ENCODE measurements at regions not wholly inside any gene's neighbourhood (a gene's known extent, or its start where the extent isn't known, plus 50 kb on each side); places are given as distances from the start of the nearest gene placed in this dataset.

DNA sequence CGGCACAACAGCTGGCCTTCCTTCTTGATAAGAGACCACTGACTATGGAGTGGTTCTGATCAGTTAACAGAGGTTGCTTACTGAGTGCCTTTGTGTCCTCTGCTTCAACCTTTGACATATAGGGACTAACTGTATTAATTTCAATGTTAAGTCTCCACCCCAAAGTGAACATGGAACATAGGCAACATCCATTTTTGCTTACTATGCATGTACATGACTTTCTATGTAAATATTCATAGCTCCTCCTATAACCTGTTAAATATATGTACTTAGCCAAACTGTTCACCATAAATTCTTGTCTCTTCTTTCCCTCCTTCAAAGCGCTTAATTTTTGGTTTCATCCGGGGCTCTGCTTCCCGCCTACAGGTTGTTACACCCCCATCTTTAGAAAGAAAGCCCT lies 334.8 kb downstream of the EPM2A start:
- H3K9me3 ChIP-seq (replicated peaks; ENCODE audit: insufficient read depth, low read length): no peaks in the 10 kb centered on the region
- no peaks in the 10 kb centered on the region for H4K20me1 ChIP-seq (ENCODE audit: insufficient read depth, low read length)
- no peaks in the 10 kb centered on the region for H3K79me2 ChIP-seq (ENCODE audit: low read length)
- TF ChIP-seq, protein P1, sequence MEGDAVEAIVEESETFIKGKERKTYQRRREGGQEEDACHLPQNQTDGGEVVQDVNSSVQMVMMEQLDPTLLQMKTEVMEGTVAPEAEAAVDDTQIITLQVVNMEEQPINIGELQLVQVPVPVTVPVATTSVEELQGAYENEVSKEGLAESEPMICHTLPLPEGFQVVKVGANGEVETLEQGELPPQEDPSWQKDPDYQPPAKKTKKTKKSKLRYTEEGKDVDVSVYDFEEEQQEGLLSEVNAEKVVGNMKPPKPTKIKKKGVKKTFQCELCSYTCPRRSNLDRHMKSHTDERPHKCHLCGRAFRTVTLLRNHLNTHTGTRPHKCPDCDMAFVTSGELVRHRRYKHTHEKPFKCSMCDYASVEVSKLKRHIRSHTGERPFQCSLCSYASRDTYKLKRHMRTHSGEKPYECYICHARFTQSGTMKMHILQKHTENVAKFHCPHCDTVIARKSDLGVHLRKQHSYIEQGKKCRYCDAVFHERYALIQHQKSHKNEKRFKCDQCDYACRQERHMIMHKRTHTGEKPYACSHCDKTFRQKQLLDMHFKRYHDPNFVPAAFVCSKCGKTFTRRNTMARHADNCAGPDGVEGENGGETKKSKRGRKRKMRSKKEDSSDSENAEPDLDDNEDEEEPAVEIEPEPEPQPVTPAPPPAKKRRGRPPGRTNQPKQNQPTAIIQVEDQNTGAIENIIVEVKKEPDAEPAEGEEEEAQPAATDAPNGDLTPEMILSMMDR (IDR thresholded peaks at IDR 0.05; ENCODE audit: low read length): no peak
- TF ChIP-seq EZH2phosphoT487 (IDR thresholded peaks at IDR 0.05; ENCODE audit: low read length): no peak
- no peak for TF ChIP-seq EZH2 (optimal IDR thresholded peaks at IDR 0.05; ENCODE audit: low read depth, low read length)
- no peak overlapping the region for H2AFZ ChIP-seq (ENCODE audit: low read length)
- DNase-seq: no peak
- no peak overlapping the region for H3K4me3 ChIP-seq (ENCODE audit: low read length)
- H3K9ac ChIP-seq (ENCODE audit: low read length): no peak overlapping the region
- H3K9me2 ChIP-seq (replicated peaks; ENCODE audit: insufficient read depth, low read length): no peaks in the 10 kb centered on the region
- no peaks in the 10 kb centered on the region for H3K27me3 ChIP-seq (replicated peaks; ENCODE audit: insufficient read depth, low read length)
- H3K4me1 ChIP-seq (ENCODE audit: low read length): no peaks in the 10 kb centered on the region
- no peaks in the 10 kb centered on the region for H3F3A ChIP-seq (ENCODE audit: insufficient read depth, low read length)
- H3K27ac ChIP-seq (ENCODE audit: low read length): no peak overlapping the region
- H3K36me3 ChIP-seq (replicated peaks; ENCODE audit: insufficient read depth, low read length): no peaks in the 10 kb centered on the region
- H3K4me2 ChIP-seq (ENCODE audit: low read depth, low read length): no peak overlapping the region

DNA sequence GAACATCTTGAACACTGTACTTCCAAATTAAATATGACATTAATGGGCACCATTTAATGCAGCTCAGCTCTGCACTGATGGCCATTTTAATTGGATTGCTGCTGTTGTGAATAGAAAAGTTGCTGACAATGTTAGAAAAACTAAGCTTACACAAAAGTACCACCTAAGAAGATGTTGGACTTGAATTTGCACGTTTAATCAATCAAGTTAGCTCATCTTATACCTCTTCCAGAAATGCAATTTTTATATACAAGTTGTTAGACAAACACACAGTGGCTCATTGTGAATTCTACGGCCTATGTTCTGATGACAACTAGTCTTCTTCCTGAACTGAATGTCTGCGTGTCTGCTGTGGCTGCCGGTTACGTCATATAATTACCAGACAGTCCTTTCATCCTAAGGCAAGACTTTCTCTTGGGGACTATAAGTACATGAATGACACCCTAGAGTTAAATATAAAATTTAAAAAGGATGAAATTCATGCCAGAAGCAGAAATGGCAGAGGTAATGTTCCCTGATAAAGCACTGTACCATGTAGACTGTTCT lies 330.2 kb downstream of the EPM2A start:
- Histone ChIP-seq H3F3A (ENCODE audit: insufficient read depth, low read length) (no peaks in the 10 kb centered on the region), H2AFZ (ENCODE audit: low read length) (no peak overlapping the region)
- no peak for DNase-seq

DNA sequence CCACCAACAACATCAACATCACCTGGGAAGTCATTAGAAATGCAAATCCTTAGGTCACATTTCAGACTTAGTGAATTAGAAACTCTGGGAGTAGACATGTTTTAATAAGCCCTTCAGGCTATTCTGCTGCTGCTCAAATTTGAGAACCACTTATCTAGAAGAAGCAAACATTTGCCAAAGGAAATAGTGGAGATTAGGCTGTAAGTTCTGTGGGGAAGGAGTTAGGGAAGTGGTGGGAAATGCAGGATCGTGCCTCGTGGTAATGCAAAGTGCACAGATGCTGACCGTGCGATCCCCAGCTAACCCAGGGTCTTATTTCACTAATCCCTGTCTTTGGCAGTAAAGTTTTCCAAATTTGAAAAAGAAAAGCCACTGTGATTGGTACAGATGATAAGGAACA lies 328.5 kb downstream of the EPM2A start:
- DNase-seq: no peak
- Histone ChIP-seq H3K9me3 (replicated peaks; ENCODE audit: insufficient read depth, low read length) (no peaks in the 10 kb centered on the region), H3K4me3 (ENCODE audit: low read length) (no peak overlapping the region), H3K36me3 (replicated peaks; ENCODE audit: insufficient read depth, low read length) (no peaks in the 10 kb centered on the region), H3K27ac (ENCODE audit: low read length) (no peak overlapping the region), H2AFZ (ENCODE audit: low read length) (no peak overlapping the region), H3K9ac (ENCODE audit: low read length) (no peak overlapping the region), H3K9me2 (replicated peaks; ENCODE audit: insufficient read depth, low read length) (no peaks in the 10 kb centered on the region), H3F3A (ENCODE audit: insufficient read depth, low read length) (no peaks in the 10 kb centered on the region), H3K4me2 (ENCODE audit: low read depth, low read length) (no peak overlapping the region), H3K27me3 (replicated peaks; ENCODE audit: insufficient read depth, low read length) (no peaks in the 10 kb centered on the region), H4K20me1 (ENCODE audit: insufficient read depth, low read length) (no peaks in the 10 kb centered on the region), H3K79me2 (ENCODE audit: low read length) (no peaks in the 10 kb centered on the region), H3K4me1 (ENCODE audit: low read length) (no peaks in the 10 kb centered on the region)
- TF ChIP-seq EZH2 (optimal IDR thresholded peaks at IDR 0.05; ENCODE audit: low read depth, low read length) (no peak), EZH2phosphoT487 (IDR thresholded peaks at IDR 0.05; ENCODE audit: low read length) (no peak)
- TF ChIP-seq, protein P1 (IDR thresholded peaks at IDR 0.05; ENCODE audit: low read length): no peak

More for the DNA sequence above, 330.2 kb downstream of the EPM2A start:
- no peaks in the 10 kb centered on the region for H3K36me3 ChIP-seq (replicated peaks; ENCODE audit: insufficient read depth, low read length)
- TF ChIP-seq, protein P1 (IDR thresholded peaks at IDR 0.05; ENCODE audit: low read length): no peak
- TF ChIP-seq EZH2phosphoT487 (IDR thresholded peaks at IDR 0.05; ENCODE audit: low read length) (no peak), EZH2 (optimal IDR thresholded peaks at IDR 0.05; ENCODE audit: low read depth, low read length) (no peak)
- H3K4me3 ChIP-seq (ENCODE audit: low read length): no peak overlapping the region
- no peaks in the 10 kb centered on the region for H3K79me2 ChIP-seq (ENCODE audit: low read length)
- no peaks in the 10 kb centered on the region for H3K9me2 ChIP-seq (replicated peaks; ENCODE audit: insufficient read depth, low read length)
- no peak overlapping the region for H3K27ac ChIP-seq (ENCODE audit: low read length)
- H3K9me3 ChIP-seq (replicated peaks; ENCODE audit: insufficient read depth, low read length): no peaks in the 10 kb centered on the region
- no peak overlapping the region for H3K4me2 ChIP-seq (ENCODE audit: low read depth, low read length)
- H3K27me3 ChIP-seq (replicated peaks; ENCODE audit: insufficient read depth, low read length): no peaks in the 10 kb centered on the region
- H3K4me1 ChIP-seq (ENCODE audit: low read length): no peaks in the 10 kb centered on the region
- no peak overlapping the region for H3K9ac ChIP-seq (ENCODE audit: low read length)
- no peaks in the 10 kb centered on the region for H4K20me1 ChIP-seq (ENCODE audit: insufficient read depth, low read length)
